ENCODE measurements at regions not wholly inside any gene's neighbourhood (a gene's known extent, or its start where the extent isn't known, plus 50 kb on each side); places are given as distances from the start of the nearest gene placed in this dataset.

DNA sequence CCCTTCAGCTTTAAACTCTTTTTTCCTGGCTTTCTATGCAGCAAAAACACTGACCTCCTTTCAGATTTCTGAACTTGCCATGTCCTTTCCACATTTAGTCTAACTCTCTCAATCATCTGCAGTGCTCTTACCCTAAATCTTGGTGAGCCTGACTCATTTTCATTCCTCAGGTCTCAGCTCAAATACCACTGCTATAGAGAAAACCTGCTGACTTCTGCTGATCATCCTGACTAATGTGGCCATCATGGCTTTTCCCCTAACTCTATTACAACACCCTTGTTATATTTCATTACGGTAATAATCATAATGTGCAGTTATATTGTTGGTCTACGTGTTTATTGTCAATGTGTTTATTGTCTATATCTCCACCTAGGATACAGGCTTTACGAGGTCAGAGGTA is 207.3 kb upstream of the OR4E1 start:
- ChIA-PET POLR2A (no interaction called here), CTCF (ENCODE audit: low intra/inter-chr PET ratio, low total read pairs) (no interaction called here)
- H3K4me3 ChIP-seq (replicated peaks in 1 of 3; ENCODE audit: insufficient read depth in 1 of 3, low read depth in 2 of 3, low read length in 3 of 3) = no peak overlapping the region
- no peak overlapping the region for H3K27ac ChIP-seq (ENCODE audit: extremely low read length, insufficient read depth, low read length)
- no TSS peak for BruUV-seq (replicated peaks)
- H4K20me1 ChIP-seq (ENCODE audit: insufficient read depth, low read length) = no peaks in the 10 kb centered on the region
- no peaks in the 10 kb centered on the region for H3K27me3 ChIP-seq (ENCODE audit: control insufficient read depth in 1 of 2, insufficient read depth in 2 of 2, low read length in 2 of 2)
- intact Hi-C loops (cut with micrococcal nuclease; ENCODE audit: unreplicated experiment) (no loop called here), in situ Hi-C loops (cut with HindIII; ENCODE audit: extremely low pct_ligation_motif_present, low pct_unique_long_range_greater_than_20kb) (no loop called here)
- no peak for FAIRE-seq
- H3K79me2 ChIP-seq (ENCODE audit: insufficient read depth, low read length) = no peaks in the 10 kb centered on the region
- H3K9me3 ChIP-seq (ENCODE audit: low read length) = no peaks in the 10 kb centered on the region
- no peak overlapping the region for H3K4me2 ChIP-seq (ENCODE audit: low read depth, low read length)
- H3K9ac ChIP-seq (ENCODE audit: insufficient read depth, low read depth, low read length) = no peak overlapping the region
- WGBS (ENCODE audit: low lambda C conversion rate) = under 1% methylated on average over 3 of the region's 3 CpGs
- no peak overlapping the region for H2AFZ ChIP-seq (ENCODE audit: low read length)
- no peaks in the 10 kb centered on the region for H3K4me1 ChIP-seq (ENCODE audit: insufficient read depth, low read length)
- DNase-seq (ENCODE audit: low spot score) = no peak
- ATAC-seq = no peak
- H3K36me3 ChIP-seq (replicated peaks in 1 of 2; ENCODE audit: control insufficient read depth in 1 of 2, insufficient read depth in 2 of 2, low read length in 2 of 2) = no peaks in the 10 kb centered on the region
- TF ChIP-seq SCMH1 (CRISPR knock-in tag; IDR thresholded peaks at IDR 0.05; ENCODE audit: borderline replicate concordance) (no peak), SAP130 (CRISPR knock-in tag; IDR thresholded peaks at IDR 0.05; ENCODE audit: low read depth) (no peak), CBX2 (IDR thresholded peaks at IDR 0.05; ENCODE audit: low read depth, low read length) (no peak), CBX2 (CRISPR knock-in tag; IDR thresholded peaks at IDR 0.05; ENCODE audit: low read depth) (no peak), ZNF10 (CRISPR knock-in tag; IDR thresholded peaks at IDR 0.05; ENCODE audit: borderline replicate concordance, low read depth) (no peak), GZF1 (CRISPR knock-in tag; IDR thresholded peaks at IDR 0.05) (no peak), STAG1 (CRISPR knock-in tag; IDR thresholded peaks at IDR 0.05) (no peak), FOSL1 (CRISPR knock-in tag; IDR thresholded peaks at IDR 0.05; ENCODE audit: borderline replicate concordance) (no peak), ZNF781 (CRISPR knock-in tag; IDR thresholded peaks at IDR 0.05; ENCODE audit: borderline replicate concordance, not compliant biosample characterization) (no peak), RAD21 (CRISPR knock-in tag; IDR thresholded peaks at IDR 0.05) (no peak), RORA (CRISPR knock-in tag; IDR thresholded peaks at IDR 0.05) (no peak), SSRP1 (CRISPR knock-in tag; IDR thresholded peaks at IDR 0.05) (no peak), ZNF670 (CRISPR knock-in tag; IDR thresholded peaks at IDR 0.05; ENCODE audit: borderline replicate concordance) (no peak), MTF2 (CRISPR knock-in tag; IDR thresholded peaks at IDR 0.05; ENCODE audit: borderline replicate concordance) (no peak)
- TF ChIP-seq, protein P1, sequence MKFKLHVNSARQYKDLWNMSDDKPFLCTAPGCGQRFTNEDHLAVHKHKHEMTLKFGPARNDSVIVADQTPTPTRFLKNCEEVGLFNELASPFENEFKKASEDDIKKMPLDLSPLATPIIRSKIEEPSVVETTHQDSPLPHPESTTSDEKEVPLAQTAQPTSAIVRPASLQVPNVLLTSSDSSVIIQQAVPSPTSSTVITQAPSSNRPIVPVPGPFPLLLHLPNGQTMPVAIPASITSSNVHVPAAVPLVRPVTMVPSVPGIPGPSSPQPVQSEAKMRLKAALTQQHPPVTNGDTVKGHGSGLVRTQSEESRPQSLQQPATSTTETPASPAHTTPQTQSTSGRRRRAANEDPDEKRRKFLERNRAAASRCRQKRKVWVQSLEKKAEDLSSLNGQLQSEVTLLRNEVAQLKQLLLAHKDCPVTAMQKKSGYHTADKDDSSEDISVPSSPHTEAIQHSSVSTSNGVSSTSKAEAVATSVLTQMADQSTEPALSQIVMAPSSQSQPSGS (CRISPR knock-in tag; IDR thresholded peaks at IDR 0.05) = no peak
- TF ChIP-seq, protein P2, sequence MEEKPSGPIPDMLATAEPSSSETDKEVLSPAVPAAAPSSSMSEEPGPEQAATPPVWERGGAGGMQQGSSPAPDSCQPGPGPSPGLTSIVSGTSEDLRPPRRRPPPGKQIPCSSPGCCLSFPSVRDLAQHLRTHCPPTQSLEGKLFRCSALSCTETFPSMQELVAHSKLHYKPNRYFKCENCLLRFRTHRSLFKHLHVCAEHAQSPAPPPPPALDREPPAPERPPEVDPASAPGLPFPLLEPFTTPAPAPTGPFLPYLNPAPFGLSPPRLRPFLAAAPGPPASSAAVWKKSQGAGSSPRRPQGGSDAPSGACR (CRISPR knock-in tag; IDR thresholded peaks at IDR 0.05) = no peak
- TF ChIP-seq, protein P3, sequence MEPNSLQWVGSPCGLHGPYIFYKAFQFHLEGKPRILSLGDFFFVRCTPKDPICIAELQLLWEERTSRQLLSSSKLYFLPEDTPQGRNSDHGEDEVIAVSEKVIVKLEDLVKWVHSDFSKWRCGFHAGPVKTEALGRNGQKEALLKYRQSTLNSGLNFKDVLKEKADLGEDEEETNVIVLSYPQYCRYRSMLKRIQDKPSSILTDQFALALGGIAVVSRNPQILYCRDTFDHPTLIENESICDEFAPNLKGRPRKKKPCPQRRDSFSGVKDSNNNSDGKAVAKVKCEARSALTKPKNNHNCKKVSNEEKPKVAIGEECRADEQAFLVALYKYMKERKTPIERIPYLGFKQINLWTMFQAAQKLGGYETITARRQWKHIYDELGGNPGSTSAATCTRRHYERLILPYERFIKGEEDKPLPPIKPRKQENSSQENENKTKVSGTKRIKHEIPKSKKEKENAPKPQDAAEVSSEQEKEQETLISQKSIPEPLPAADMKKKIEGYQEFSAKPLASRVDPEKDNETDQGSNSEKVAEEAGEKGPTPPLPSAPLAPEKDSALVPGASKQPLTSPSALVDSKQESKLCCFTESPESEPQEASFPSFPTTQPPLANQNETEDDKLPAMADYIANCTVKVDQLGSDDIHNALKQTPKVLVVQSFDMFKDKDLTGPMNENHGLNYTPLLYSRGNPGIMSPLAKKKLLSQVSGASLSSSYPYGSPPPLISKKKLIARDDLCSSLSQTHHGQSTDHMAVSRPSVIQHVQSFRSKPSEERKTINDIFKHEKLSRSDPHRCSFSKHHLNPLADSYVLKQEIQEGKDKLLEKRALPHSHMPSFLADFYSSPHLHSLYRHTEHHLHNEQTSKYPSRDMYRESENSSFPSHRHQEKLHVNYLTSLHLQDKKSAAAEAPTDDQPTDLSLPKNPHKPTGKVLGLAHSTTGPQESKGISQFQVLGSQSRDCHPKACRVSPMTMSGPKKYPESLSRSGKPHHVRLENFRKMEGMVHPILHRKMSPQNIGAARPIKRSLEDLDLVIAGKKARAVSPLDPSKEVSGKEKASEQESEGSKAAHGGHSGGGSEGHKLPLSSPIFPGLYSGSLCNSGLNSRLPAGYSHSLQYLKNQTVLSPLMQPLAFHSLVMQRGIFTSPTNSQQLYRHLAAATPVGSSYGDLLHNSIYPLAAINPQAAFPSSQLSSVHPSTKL (CRISPR knock-in tag; IDR thresholded peaks at IDR 0.05) = no peak
- TF ChIP-seq, protein P4, sequence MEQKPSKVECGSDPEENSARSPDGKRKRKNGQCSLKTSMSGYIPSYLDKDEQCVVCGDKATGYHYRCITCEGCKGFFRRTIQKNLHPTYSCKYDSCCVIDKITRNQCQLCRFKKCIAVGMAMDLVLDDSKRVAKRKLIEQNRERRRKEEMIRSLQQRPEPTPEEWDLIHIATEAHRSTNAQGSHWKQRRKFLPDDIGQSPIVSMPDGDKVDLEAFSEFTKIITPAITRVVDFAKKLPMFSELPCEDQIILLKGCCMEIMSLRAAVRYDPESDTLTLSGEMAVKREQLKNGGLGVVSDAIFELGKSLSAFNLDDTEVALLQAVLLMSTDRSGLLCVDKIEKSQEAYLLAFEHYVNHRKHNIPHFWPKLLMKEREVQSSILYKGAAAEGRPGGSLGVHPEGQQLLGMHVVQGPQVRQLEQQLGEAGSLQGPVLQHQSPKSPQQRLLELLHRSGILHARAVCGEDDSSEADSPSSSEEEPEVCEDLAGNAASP (CRISPR knock-in tag; IDR thresholded peaks at IDR 0.05; ENCODE audit: borderline replicate concordance) = no peak

Data from HepG2 (cell line).